Natural killer cell (primary cell): ENCODE measurements at regions not wholly inside any gene's neighbourhood (a gene's known extent, or its start where the extent isn't known, plus 50 kb on each side); places are given as distances from the start of the nearest gene placed in this dataset.

Experiments
- ATAC-seq, 3 donors: fragments of 150-1000 bp in 2 of 3; fragments of 200-7000 bp in 1 of 3; cut with Tn5 transposase; 1 replicate in 1 of 3; 2 replicates in 2 of 3; pipeline ENCODE4 v1.10.0; 2021; ENCODE audit warnings: mild to moderate bottlenecking in 2 of 3, moderate library complexity in 2 of 3
- DNase-seq, 2 donors: peaks; one replicate each; pipeline versions ENCODE4 v3.0.0 to v3.0.0-alpha.2; 2013 to 2021; ENCODE audit warnings: mixed read lengths in 1 of 2
- H3K27ac ChIP-seq: one replicate; pipeline ENCODE4 v1.5.1; 2013; ENCODE audit warnings: mild to moderate bottlenecking, low read length
- H3K27me3 ChIP-seq: one replicate; pipeline ENCODE4 v1.6.1; 2013; ENCODE audit warnings: low read length; ENCODE audit not compliant: control insufficient read depth, insufficient read depth
- H3K36me3 ChIP-seq: one replicate; pipeline ENCODE4 v1.6.1; 2013; ENCODE audit warnings: low read length; ENCODE audit not compliant: control insufficient read depth, insufficient read depth
- H3K4me1 ChIP-seq: one replicate; pipeline ENCODE4 v1.6.1; 2013; ENCODE audit warnings: low read length; ENCODE audit not compliant: control insufficient read depth, insufficient read depth
- H3K4me3 ChIP-seq: one replicate; pipeline ENCODE4 v1.5.1; 2013; ENCODE audit warnings: low read length
- H3K9me3 ChIP-seq: one replicate; pipeline ENCODE4 v1.6.1; 2013; ENCODE audit warnings: low read length; ENCODE audit not compliant: control insufficient read depth, insufficient read depth
- H3K27ac Mint-ChIP-seq, 2 donors: one replicate each; pipeline ENCODE4 v1.8.0; 2022; ENCODE audit warnings: mild to moderate bottlenecking in 2 of 2, mixed read lengths in 2 of 2, moderate library complexity in 1 of 2
- H3K27me3 Mint-ChIP-seq, 2 donors: one replicate each; pipeline ENCODE4 v1.8.0; 2022; ENCODE audit warnings: low read depth in 2 of 2, mixed read lengths in 2 of 2
- H3K36me3 Mint-ChIP-seq: one replicate; pipeline ENCODE4 v1.8.0; 2022; ENCODE audit warnings: mixed read lengths
- H3K4me1 Mint-ChIP-seq, 2 donors: one replicate each; pipeline ENCODE4 v1.8.0; 2022; ENCODE audit warnings: mixed read lengths in 2 of 2
- H3K4me3 Mint-ChIP-seq: one replicate; pipeline ENCODE4 v1.8.0; 2022; ENCODE audit warnings: mild to moderate bottlenecking, moderate library complexity, mixed read lengths
- H3K9me3 Mint-ChIP-seq, 2 donors: one replicate each; pipeline ENCODE4 v1.8.0; 2022; ENCODE audit warnings: mixed read lengths in 2 of 2
- WGBS: methylation state at CpG from one replicate; pipeline ENCODE4 v1.1.7; 2013; ENCODE audit warnings: missing lambda C conversion rate; ENCODE audit not compliant: insufficient coverage; 5-methylcytosine and 5-hydroxymethylcytosine counted together
- intact Hi-C: fragments of 100-400 bp; cut with micrococcal nuclease; formaldehyde crosslinking; loops from one replicate; pipeline ENCODE4 v1.14.2; 2022
- TF ChIP-seq, protein P1 (sequence below): fragments of 200-600 bp; IDR thresholded peaks from one replicate; pipeline ENCODE4 v1.8.0; 2022; ENCODE audit warnings: antibody characterized with exemption

DNA sequence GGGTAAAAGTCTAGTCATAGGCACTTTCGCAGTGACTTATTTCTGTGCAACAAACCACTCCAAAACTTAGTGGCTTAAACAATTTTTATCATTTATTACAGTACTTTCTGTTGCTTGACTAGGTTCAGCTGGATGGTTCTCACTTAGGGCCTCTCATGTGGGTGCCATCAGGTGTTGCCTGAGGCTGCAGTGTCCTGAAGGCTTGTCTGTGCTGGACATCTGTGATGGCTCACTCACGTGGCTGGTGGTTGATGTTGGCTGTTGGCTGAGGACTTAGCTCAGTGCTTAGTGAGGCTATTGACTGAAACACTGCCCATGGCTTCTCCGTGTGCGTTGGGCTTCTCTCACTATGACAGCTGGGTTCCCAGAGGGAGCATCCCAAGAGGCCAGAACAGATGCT lies 81.4 kb upstream of the GCFC2 start:
- no peak overlapping the region for H3K4me3 ChIP-seq
- TF ChIP-seq, protein P1, sequence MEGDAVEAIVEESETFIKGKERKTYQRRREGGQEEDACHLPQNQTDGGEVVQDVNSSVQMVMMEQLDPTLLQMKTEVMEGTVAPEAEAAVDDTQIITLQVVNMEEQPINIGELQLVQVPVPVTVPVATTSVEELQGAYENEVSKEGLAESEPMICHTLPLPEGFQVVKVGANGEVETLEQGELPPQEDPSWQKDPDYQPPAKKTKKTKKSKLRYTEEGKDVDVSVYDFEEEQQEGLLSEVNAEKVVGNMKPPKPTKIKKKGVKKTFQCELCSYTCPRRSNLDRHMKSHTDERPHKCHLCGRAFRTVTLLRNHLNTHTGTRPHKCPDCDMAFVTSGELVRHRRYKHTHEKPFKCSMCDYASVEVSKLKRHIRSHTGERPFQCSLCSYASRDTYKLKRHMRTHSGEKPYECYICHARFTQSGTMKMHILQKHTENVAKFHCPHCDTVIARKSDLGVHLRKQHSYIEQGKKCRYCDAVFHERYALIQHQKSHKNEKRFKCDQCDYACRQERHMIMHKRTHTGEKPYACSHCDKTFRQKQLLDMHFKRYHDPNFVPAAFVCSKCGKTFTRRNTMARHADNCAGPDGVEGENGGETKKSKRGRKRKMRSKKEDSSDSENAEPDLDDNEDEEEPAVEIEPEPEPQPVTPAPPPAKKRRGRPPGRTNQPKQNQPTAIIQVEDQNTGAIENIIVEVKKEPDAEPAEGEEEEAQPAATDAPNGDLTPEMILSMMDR, result no peak
- intact Hi-C loops, result no loop called here
- H3K36me3 ChIP-seq, result no peaks in the 10 kb centered on the region
- H3K4me1 ChIP-seq, result no peaks in the 10 kb centered on the region
- H3K27me3 ChIP-seq, result no peaks in the 10 kb centered on the region
- no peak for DNase-seq
- no peak overlapping the region for H3K27ac ChIP-seq
- Mint-ChIP-seq H3K27me3 (peaks cover 0 to 6% of the 10 kb centered on the region in 2 donors), H3K9me3 (no peaks in the 10 kb centered on the region), H3K27ac (no peak overlapping the region), H3K36me3 (no peaks in the 10 kb centered on the region), H3K4me3 (no peak overlapping the region), H3K4me1 (no peaks in the 10 kb centered on the region)
- 90% methylated on average over 4 of the region's 4 CpGs for WGBS
- no peaks in the 10 kb centered on the region for H3K9me3 ChIP-seq
- ATAC-seq, result no peak

DNA sequence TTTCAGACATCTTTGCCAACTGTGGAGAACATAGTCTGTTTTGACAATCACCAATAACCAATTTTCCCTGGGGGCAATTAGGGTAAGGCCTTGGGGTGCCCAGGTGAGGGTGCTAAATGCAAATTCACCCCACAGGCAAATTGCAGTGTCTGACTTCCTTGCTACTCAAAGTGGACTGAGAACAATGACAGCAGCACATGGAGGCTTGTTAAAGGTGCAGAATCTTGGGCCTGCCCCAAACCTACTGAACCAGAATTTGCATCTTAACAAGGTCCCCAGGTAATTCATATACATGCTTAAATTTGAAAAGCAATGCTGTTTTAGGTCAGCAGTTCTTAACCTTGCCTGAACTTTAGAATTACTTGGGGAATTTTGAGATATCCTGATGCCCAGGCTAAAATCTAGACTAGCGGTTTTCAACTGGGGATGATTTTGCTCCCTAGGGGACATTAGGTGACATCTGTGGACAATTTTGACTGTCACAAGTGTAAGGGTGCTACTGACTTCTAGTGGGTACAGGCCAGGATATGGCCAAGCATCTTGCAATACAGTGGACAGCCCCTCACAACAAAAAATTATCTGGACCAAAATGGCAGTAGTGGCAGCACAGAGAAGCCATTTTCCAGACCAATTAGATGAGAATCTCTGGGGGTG lies 80.2 kb upstream of the GCFC2 start:
- TF ChIP-seq, protein P1, result no peak
- ATAC-seq (no peak), DNase-seq (no peak)
- Histone ChIP-seq H3K36me3 (no peaks in the 10 kb centered on the region), H3K27ac (no peak overlapping the region), H3K27me3 (no peaks in the 10 kb centered on the region), H3K9me3 (no peaks in the 10 kb centered on the region), H3K4me1 (no peaks in the 10 kb centered on the region), H3K4me3 (no peak overlapping the region)
- intact Hi-C loops, result no loop called here
- Mint-ChIP-seq H3K27ac (no peak overlapping the region), H3K36me3 (no peaks in the 10 kb centered on the region), H3K4me1 (no peaks in the 10 kb centered on the region), H3K27me3 (peaks cover 0 to 6% of the 10 kb centered on the region in 2 donors), H3K9me3 (no peaks in the 10 kb centered on the region), H3K4me3 (no peak overlapping the region)
- 88% methylated on average over 1 of the region's 1 CpG for WGBS

DNA sequence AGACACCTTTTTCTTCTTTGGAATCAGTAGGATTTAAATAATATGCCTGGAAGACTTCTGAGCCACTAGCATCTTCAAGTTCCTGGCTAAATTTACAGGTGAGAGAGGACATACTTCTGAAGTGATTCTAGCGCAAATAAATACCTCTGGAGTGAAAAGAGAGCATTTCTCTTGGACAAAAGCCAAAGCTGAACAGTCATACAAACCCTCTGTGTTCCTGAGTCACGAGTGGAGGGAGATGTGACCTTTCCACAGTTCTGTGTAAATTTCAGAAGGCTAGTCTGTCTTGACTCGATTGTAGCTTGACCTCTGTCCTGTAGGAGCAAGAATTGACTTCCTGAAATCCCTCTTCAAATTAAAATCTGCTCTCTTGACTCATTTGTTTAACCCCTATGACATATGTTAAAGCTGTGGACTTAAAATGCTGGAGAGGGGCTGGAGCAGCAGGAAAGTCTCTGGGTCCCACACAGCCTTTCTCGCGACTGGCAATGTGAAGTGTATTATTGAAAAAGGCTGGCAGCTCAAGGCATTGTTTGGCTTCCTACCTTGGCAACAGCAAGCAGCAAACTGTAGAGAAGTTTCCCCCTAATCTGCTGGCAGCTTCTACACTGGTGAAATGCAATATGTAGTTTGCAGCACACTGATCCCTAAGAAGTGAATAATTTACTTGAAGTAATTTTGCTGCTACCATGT lies 79.6 kb upstream of the GCFC2 start:
- H3K27me3 Mint-ChIP-seq, result peaks cover 0 to 6% of the 10 kb centered on the region in 2 donors
- Histone ChIP-seq H3K4me1 (no peaks in the 10 kb centered on the region), H3K36me3 (no peaks in the 10 kb centered on the region), H3K4me3 (no peak overlapping the region), H3K9me3 (no peaks in the 10 kb centered on the region), H3K27ac (no peak overlapping the region), H3K27me3 (no peaks in the 10 kb centered on the region)
- WGBS, result 68% methylated on average over 5 of the region's 5 CpGs
- no peaks in the 10 kb centered on the region for H3K36me3 Mint-ChIP-seq
- no peak for DNase-seq
- no peaks in the 10 kb centered on the region for H3K9me3 Mint-ChIP-seq
- no peaks in the 10 kb centered on the region for H3K4me1 Mint-ChIP-seq
- no peak overlapping the region for H3K27ac Mint-ChIP-seq
- H3K4me3 Mint-ChIP-seq, result no peak overlapping the region
- intact Hi-C loops, result no loop called here
- TF ChIP-seq, protein P1, result no peak
- no peak for ATAC-seq
